BLaER1 treated with 17β-estradiol and CSF1 and Interleukin-3, amounts not matched to agents 10 nM and 100 nM (cell line): ENCODE measurements at regions not wholly inside any gene's neighbourhood (a gene's known extent, or its start where the extent isn't known, plus 50 kb on each side); places are given as distances from the start of the nearest gene placed in this dataset.
"Not testable (repeated sequence)": the region's sequence is repeated elsewhere in the genome, so short reads cannot be mapped to it uniquely, and the experiment has no call there.

Experiments
- H3K27ac ChIP-seq, 11 experiments: shearing (Covaris generic); formaldehyde crosslinking; 2 replicates each; pipeline ENCODE4 v1.8.1; 2022
- H3K27me3 ChIP-seq, 11 experiments: shearing (Covaris generic); formaldehyde crosslinking; 2 replicates each; pipeline ENCODE4 v1.8.1; 2022
- H3K36me3 ChIP-seq, 11 experiments: shearing (Covaris generic); formaldehyde crosslinking; 2 replicates each; pipeline ENCODE4 v1.8.1; 2022
- H3K4me1 ChIP-seq, 10 experiments: shearing (Covaris generic); formaldehyde crosslinking; 2 replicates each; pipeline ENCODE4 v1.8.1; 2022
- H3K4me2 ChIP-seq, 11 experiments: shearing (Covaris generic); formaldehyde crosslinking; 2 replicates each; pipeline ENCODE4 v1.8.1; 2022
- H3K4me3 ChIP-seq, 10 experiments: shearing (Covaris generic); formaldehyde crosslinking; 2 replicates each; pipeline ENCODE4 v1.8.1; 2022
- H3K9ac ChIP-seq, 11 experiments: shearing (Covaris generic); formaldehyde crosslinking; 2 replicates each; pipeline ENCODE4 v1.8.1; 2022
- H3K9me3 ChIP-seq, 11 experiments: shearing (Covaris generic); formaldehyde crosslinking; replicated peaks in 1 of 11; 2 replicates each; pipeline ENCODE4 v1.8.1; 2022
- H4K20me1 ChIP-seq, 11 experiments: shearing (Covaris generic); formaldehyde crosslinking; 2 replicates each; pipeline ENCODE4 v1.8.1; 2022
- Cebpa-rat ChIP-seq, 11 experiments: shearing (Covaris generic); IDR thresholded peaks; 2 replicates each; pipeline ENCODE4 v1.8.1; 2022

- Histone ChIP-seq H3K27me3 (no peaks in the 10 kb centered on the region), H3K4me2 (no peak overlapping the region), H4K20me1 (no peaks in the 10 kb centered on the region), H3K9ac (no peak overlapping the region), H3K27ac (no peak overlapping the region), H3K9me3 (no peaks in the 10 kb centered on the region), H3K4me1 (peaks cover 0 to 5% (median 0%) of the 10 kb centered on the region in 10 experiments; a peak in 3 of 20 replicates), H3K4me3 (no peak overlapping the region), H3K36me3 (no peaks in the 10 kb centered on the region)
- no peak for TF ChIP-seq Cebpa-rat (IDR thresholded peaks at IDR 0.05)
Observed at GRCh38 chr16:58815181-58815888, 81.2 kb upstream of the GOT2 start.

- H3K4me3 ChIP-seq: peak overlapping the region in 6 of 10 experiments; percentile 19 to 47 (median 38); a peak in 9 of 20 replicates
- no peak for TF ChIP-seq Cebpa-rat (IDR thresholded peaks at IDR 0.05)
- H3K9ac ChIP-seq: peak overlapping the region in 10 of 11 experiments; percentile 53 to 70 (median 60); a peak in 19 of 22 replicates
- peak overlapping the region; percentile 43 to 86 (median 55) for H3K4me2 ChIP-seq
- no peaks in the 10 kb centered on the region for H3K27me3 ChIP-seq
- no peaks in the 10 kb centered on the region for H3K36me3 ChIP-seq
- H3K9me3 ChIP-seq: no peaks in the 10 kb centered on the region
- H3K27ac ChIP-seq: peak overlapping the region in 8 of 11 experiments; percentile 20 to 53 (median 42); a peak in 10 of 22 replicates
- no peaks in the 10 kb centered on the region for H4K20me1 ChIP-seq
- H3K4me1 ChIP-seq: peaks cover 0 to 6% (median 1%) of the 10 kb centered on the region in 10 experiments; a peak in 7 of 20 replicates
Observed at GRCh38 chr16:58814348-58814801, 80.3 kb upstream of the GOT2 start.

GRCh38 chr16:58809213-58809612 lies 75.1 kb upstream of the GOT2 start:
- peak overlapping the region in 6 of 11 experiments; percentile 16 to 39 (median 23); a peak in 6 of 22 replicates for H3K4me2 ChIP-seq
- H3K36me3 ChIP-seq: no peaks in the 10 kb centered on the region
- H3K4me1 ChIP-seq: peaks cover 0 to 13% (median 10%) of the 10 kb centered on the region in 10 experiments; a peak in 8 of 20 replicates
- H3K4me3 ChIP-seq: no peak overlapping the region
- peaks cover 12 to 25% (median 15%) of the 10 kb centered on the region in 11 experiments; a peak in 21 of 22 replicates for H3K9me3 ChIP-seq
- no peak for TF ChIP-seq Cebpa-rat (IDR thresholded peaks at IDR 0.05)
- H3K27ac ChIP-seq: peak overlapping the region in 2 of 11 experiments; percentile 17 to 43; a peak in 2 of 22 replicates
- H4K20me1 ChIP-seq: no peaks in the 10 kb centered on the region
- H3K9ac ChIP-seq: no peak overlapping the region
- no peaks in the 10 kb centered on the region for H3K27me3 ChIP-seq

DNA sequence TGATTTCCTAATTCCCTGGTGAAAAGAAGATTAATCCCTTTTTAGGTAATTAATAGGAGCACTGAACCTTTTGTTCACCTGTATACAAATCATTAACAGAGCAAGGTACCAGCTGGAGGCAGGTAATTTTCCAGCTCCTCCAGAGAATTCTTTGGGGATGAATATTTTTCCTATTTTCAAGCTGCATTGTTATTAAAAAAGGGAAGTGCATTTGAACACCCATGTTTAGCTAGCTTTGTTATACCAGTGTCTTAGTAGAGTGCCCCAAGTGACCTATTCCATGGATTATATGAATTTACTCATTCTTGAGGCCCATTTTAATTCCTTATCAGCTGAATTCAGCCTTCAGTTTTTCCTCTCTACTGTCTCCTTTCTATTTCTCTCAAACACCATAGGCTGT lies 73.2 kb upstream of the GOT2 start:
- no peak overlapping the region for H3K4me3 ChIP-seq
- H3K9ac ChIP-seq: no peak overlapping the region
- H3K4me2 ChIP-seq: no peak overlapping the region
- H3K27me3 ChIP-seq: no peaks in the 10 kb centered on the region
- H4K20me1 ChIP-seq: no peaks in the 10 kb centered on the region
- no peak overlapping the region for H3K27ac ChIP-seq
- H3K36me3 ChIP-seq: no peaks in the 10 kb centered on the region
- H3K9me3 ChIP-seq: peaks cover 18 to 36% (median 25%) of the 10 kb centered on the region in 11 experiments
- no peak for TF ChIP-seq Cebpa-rat (IDR thresholded peaks at IDR 0.05)
- peaks cover 0 to 13% (median 10%) of the 10 kb centered on the region in 10 experiments; a peak in 8 of 20 replicates for H3K4me1 ChIP-seq

GRCh38 chr16:58801838-58802237 lies 67.7 kb upstream of the GOT2 start:
- H3K4me2 ChIP-seq: no peak overlapping the region
- no peaks in the 10 kb centered on the region for H3K36me3 ChIP-seq
- peaks cover 30 to 41% (median 38%) of the 10 kb centered on the region in 11 experiments for H3K9me3 ChIP-seq
- H4K20me1 ChIP-seq: no peaks in the 10 kb centered on the region
- H3K4me3 ChIP-seq: no peak overlapping the region
- H3K9ac ChIP-seq: no peak overlapping the region
- no peaks in the 10 kb centered on the region for H3K4me1 ChIP-seq
- H3K27ac ChIP-seq: no peak overlapping the region
- no peak for TF ChIP-seq Cebpa-rat (IDR thresholded peaks at IDR 0.05)
- no peaks in the 10 kb centered on the region for H3K27me3 ChIP-seq

GRCh38 chr16:58797137-58797801 lies 63.2 kb upstream of the GOT2 start:
- no peaks in the 10 kb centered on the region for H3K36me3 ChIP-seq
- H3K27me3 ChIP-seq: no peaks in the 10 kb centered on the region
- peaks cover 6 to 22% (median 13%) of the 10 kb centered on the region in 11 experiments for H3K9me3 ChIP-seq
- H3K4me3 ChIP-seq: no peak overlapping the region
- H3K4me2 ChIP-seq: no peak overlapping the region
- no peak overlapping the region for H3K9ac ChIP-seq
- H3K4me1 ChIP-seq: peaks cover 0 to 7% (median 0%) of the 10 kb centered on the region in 10 experiments; a peak in 3 of 20 replicates
- no peak overlapping the region for H3K27ac ChIP-seq
- no peaks in the 10 kb centered on the region for H4K20me1 ChIP-seq
- TF ChIP-seq Cebpa-rat (IDR thresholded peaks at IDR 0.05): no peak

GRCh38 chr16:58793366-58793765 lies 59.2 kb upstream of the GOT2 start:
- H3K4me2 ChIP-seq: peak overlapping the region in 2 of 11 experiments; percentile 20 to 29; a peak in 1 of 22 replicates
- H4K20me1 ChIP-seq: no peaks in the 10 kb centered on the region
- peaks cover 0 to 8% (median 0%) of the 10 kb centered on the region in 11 experiments; a peak in 5 of 22 replicates for H3K9me3 ChIP-seq
- no peak overlapping the region for H3K27ac ChIP-seq
- H3K36me3 ChIP-seq: no peaks in the 10 kb centered on the region
- no peaks in the 10 kb centered on the region for H3K27me3 ChIP-seq
- H3K4me1 ChIP-seq: peaks cover 0 to 7% (median 0%) of the 10 kb centered on the region in 10 experiments; a peak in 3 of 20 replicates
- TF ChIP-seq Cebpa-rat (IDR thresholded peaks at IDR 0.05): no peak
- H3K4me3 ChIP-seq: no peak overlapping the region
- no peak overlapping the region for H3K9ac ChIP-seq

- no peak overlapping the region for H3K4me3 ChIP-seq
- no peak overlapping the region for H3K9ac ChIP-seq
- no peaks in the 10 kb centered on the region for H4K20me1 ChIP-seq
- no peak for TF ChIP-seq Cebpa-rat (IDR thresholded peaks at IDR 0.05)
- H3K4me2 ChIP-seq: no peak overlapping the region
- H3K4me1 ChIP-seq: peaks cover 0 to 7% (median 0%) of the 10 kb centered on the region in 10 experiments; a peak in 3 of 20 replicates
- H3K27ac ChIP-seq: no peak overlapping the region
- peaks cover 0 to 8% (median 0%) of the 10 kb centered on the region in 11 experiments; a peak in 5 of 22 replicates for H3K9me3 ChIP-seq
- no peaks in the 10 kb centered on the region for H3K27me3 ChIP-seq
- no peaks in the 10 kb centered on the region for H3K36me3 ChIP-seq
Observed at GRCh38 chr16:58792188-58792587, 58.1 kb upstream of the GOT2 start.

DNA sequence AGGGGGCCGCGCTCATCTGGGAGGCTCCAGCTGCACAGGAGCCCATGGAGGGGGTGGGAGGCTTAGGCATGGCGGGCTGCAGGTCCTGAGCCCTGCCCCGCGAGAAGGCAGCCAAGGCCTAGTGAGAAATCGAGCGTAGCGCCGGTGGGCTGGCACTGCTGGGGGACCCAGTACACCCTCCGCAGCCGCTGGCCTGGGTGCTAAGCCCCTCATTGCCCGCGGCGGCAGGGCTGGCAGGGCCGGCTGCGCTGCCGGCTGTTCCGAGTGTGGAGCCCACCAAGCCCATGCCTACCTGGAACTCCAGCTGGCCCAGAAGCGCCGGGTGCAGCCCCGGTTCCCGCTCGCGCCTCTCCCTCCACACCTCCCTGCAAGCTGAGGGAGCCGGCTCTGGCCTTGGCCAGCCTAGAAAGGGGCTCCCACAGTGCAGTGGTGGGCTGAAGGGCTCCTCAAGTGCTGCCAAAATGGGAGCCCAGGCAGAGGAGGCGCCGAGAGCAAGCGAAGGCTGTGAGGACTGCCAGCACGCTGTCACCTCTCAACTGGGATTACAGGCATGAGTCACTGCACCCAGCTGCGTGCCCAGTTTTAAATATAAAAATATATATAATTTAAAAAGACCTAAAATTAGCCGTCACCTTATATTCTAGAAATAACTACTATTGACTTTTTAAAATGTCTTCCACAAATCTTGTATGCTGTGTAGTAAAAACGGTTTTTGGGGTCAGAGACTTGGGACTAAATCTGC lies 56.9 kb upstream of the GOT2 start:
- H3K27me3 ChIP-seq, H3K4me2 ChIP-seq, H3K36me3 ChIP-seq, H3K9me3 ChIP-seq, H3K4me1 ChIP-seq, H3K4me3 ChIP-seq, H3K27ac ChIP-seq, H4K20me1 ChIP-seq, H3K9ac ChIP-seq: not testable (repeated sequence)
